Left renal cortex interstitium (tissue), 4 donors: ENCODE measurements at regions not wholly inside any gene's neighbourhood (a gene's known extent, or its start where the extent isn't known, plus 50 kb on each side); places are given as distances from the start of the nearest gene placed in this dataset.

Experiments
- DNase-seq, 4 donors: peaks; one replicate each; pipeline ENCODE4 v3.0.0-alpha.2; 2013; ENCODE audit warnings: low read depth in 4 of 4, low spot score in 2 of 4, missing footprints in 1 of 4

DNA sequence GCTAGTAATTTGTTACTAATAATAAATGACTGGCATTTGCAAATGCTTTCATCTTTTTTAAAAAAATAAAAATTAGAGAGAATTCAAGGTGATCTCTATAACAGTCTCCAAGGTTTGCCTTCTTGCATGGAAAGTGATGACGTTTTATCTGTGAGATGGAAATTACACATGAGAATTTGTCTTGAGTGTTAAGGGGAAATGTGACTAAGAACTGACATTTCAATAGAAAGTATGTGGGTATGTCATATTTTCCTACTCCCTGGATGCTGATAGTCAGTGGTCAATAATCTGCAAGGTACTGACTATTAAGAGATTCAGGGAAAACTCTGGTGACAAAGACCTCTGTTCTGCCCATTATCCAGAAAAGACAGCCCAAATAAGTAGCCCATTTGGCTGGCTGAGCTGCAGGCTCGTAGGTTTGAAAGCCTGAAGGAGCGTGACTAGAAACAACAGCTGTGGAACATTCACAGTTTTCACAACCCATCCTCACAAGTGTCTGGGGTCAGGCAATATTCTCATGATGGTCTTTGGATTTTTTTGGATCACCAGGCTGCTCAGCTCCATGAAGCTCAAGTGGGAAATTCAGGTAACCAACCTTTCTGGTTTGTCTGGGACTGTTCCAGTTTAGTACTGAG lies 49.7 kb upstream of the WSCD1 start:
- no peak for DNase-seq
